HG03097 (cell line): ENCODE measurements at regions not wholly inside any gene's neighbourhood (a gene's known extent, or its start where the extent isn't known, plus 50 kb on each side); places are given as distances from the start of the nearest gene placed in this dataset.
A peak's percentile ranks its signal among the peaks of the same experiment; 100 is the strongest.
"Not testable (repeated sequence)": the region's sequence is repeated elsewhere in the genome, so short reads cannot be mapped to it uniquely, and the experiment has no call there.

ENCODE experiments used
- ATAC-seq: cut with Tn5 transposase; IDR thresholded peaks from one replicate; pipeline ENCODE4 v1.9.1; 2021; ENCODE audit not compliant: unreplicated experiment, low FRiP score

DNA sequence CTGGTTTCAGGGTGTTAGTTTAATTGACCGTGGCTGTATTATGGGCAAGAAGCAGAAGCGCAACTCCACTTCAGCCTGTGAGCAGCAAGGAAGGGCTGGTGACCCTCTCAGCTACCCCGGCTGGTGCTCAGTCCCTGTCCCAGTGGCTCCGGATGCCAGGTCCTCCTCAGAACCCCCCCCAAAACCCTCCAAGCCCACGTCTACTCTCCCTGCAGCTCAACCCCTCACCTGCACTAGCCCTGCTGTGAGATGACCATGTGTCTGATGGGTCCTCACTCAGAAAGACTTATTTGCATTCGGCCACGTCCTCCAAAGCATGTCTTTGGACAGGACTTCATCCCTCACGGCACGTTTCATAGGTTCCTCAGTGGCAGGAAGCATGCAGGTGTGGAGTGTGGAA lies 119.7 kb upstream of the ALKAL2 start:
- no peak for ATAC-seq

DNA sequence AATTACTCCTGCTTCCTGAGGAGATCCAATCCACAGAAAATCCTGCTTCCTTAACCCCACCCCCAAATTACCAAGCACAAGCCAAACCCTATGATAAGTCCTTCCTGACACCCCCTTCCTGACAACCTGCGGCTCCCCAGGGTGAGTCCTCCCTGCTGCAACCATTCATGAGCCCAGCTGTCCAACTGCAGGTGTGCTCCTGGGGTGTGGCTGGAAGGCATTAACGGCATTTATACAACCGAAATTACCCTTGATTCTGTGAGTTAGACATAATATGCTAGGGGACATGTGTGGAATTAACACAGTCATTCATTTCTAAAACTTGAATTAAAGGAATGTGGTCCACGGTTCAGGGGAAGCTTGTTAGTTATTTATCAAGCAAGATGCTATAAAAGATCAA lies 119.0 kb upstream of the ALKAL2 start:
- no peak for ATAC-seq

DNA sequence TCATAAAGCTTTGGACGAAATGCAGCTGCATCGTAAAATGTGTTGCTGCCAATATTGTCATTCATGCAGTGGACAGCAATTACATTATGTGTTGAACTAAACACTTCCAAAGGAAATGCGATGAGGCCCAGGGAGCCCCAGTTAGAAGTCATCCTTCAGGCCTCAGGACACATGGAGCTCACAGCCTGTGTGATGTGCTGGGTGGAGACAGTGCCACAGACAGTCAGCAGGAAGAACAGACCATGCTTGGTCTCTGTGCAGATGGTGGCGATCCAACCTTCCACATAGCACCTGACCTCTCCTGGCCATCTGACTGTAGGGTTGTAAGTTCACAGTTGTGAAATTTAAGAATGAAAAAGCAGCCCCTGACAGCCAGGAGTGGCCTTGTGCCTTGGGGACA lies 118.3 kb upstream of the ALKAL2 start:
- no peak for ATAC-seq

DNA sequence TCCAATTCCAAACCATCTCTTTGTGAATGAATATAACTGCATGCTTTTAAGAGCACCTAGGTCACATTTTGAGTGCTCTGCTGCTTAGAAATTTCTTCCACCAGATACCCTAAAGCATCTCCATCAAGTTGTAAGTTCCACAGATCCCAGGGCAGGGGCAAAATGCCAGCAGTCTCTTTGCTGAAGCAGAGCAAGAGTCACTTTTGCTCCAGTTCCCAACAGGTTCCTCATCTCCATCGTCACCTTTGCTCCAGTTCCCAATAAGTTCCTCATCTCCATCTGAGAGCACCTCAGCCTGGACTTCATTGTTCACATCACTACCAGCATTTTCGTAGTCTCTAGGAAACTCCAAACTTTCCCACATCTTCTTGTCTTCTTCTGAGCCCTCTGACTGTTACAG lies 116.7 kb upstream of the ALKAL2 start:
- no peak for ATAC-seq

DNA sequence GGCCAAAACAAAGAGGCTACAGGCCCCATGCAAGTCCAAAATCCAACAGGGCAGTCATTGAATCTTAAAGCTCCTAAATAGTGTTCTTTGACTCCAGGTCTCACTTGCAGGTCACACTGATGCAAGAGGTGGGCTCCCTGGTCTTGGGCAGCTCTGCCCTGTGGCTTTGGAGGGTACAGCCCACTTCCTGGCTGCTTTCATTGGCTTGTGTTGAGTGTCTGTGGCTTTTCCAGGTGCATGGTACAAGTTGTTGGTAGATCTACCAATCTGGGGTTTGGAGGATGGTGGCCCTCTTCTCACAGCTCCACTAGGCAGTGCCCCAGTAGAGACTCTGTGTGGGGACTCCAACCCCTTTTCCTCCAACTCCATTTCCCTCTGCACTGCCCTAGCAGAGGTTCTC lies 115.8 kb upstream of the ALKAL2 start:
- ATAC-seq, result no peak

DNA sequence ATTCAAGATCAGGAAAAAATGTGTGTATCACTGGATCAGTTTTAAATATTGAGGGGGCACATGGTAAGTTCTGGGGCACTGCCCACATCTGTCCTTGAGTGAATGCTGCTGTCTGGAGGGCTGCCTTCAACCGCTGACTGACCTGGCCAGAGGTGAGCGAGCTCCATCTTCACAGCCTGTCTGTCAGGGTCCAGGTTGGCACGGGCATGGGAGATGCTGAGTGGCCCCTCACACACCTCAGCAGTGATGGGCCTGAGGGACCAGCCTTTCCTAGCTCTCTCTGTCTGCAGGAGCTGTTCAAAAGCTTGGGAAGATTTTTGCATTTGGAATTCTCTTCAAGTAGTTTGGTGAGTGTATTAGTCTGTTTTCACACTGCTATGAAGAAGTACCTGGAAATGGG lies 114.8 kb upstream of the ALKAL2 start:
- no peak for ATAC-seq

DNA sequence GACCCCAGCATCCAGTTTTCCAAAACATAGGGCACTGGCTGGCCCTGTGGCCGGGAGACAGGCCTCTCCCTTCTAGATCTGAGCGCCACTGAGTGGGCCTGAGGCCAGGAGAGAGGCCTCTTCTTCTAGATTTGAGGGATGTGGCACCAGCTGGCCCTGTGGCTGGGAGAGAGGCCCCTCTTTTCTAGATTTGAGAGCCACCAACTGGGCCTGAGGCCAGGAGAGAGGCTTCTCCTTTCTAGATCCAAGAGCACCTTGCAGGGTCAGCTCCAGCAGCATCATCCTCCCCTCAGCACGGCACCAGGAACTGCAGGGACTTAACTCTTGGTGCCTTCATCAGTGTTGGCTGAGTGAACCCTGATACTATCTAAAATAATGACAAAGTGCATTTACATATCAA lies 114.3 kb upstream of the ALKAL2 start:
- no peak for ATAC-seq

DNA sequence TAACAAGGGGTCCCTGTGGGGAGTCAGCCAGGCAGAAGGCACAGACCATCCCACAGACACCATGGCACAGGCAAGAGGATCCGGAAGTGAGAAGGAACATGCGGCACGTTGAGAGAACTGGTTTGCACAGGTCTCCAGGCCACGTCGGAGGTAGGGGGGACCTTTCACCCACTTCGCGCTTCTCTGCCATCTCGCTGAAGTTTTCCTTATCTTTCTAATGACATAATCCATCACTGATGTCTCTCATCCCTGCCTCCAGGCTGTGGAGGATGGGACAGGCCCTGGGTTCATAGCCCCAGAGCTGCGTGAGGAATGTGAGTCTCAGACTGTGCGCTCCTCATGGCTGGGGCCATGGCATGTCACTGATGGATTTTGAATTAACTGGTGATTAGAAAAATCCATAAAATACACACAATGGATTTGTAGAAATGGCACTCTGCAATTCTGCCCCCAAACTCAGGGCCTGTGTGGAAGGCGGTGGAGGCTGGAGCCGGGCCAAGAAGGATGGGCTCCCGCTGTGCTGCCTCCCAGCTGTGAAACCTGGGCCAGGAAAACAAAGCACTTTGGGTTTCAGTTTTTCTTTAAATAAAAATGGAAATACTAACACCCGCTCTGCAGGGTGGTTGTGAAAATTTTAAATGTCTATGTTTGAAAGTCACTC lies 113.3 kb upstream of the ALKAL2 start:
- ATAC-seq, result no peak

DNA sequence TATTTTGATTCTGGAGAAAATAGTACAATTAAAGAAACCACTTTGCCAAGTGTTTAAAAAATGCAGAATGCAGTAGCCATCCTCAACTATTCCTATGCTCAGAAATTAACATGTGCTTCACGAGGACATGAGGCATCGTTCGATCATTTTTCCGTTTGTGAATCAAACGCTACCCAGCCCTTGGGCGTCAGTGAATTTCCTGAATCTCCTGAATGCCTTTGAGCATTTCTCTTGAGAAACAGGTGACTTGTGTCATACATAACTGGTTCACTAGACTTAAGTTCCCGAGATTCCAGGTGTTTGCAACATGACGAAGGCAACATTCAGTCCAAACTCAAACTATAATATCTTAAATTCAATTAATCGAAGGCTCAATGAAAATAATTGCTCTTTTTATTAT lies 110.0 kb upstream of the ALKAL2 start:
- no peak for ATAC-seq

DNA sequence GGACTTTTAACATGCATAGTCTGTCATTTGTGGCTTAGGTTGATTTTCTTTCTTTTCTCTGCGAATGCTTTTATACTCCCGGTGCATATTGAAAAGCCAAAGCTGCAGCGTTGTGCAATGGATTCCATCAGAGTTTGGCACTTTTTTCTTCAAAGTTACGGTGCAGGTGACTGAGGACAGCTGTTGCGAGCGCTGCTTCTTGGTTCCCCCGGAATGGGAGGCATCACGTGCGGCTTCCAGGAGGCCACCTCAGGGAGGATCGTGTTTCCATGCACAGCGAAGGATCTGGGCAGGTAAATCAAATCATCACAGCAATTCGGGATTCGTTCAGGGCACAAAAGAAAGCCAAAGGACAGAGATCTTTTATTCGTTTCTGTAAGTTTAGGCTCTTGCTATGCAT lies 109.6 kb upstream of the ALKAL2 start:
- no peak for ATAC-seq

DNA sequence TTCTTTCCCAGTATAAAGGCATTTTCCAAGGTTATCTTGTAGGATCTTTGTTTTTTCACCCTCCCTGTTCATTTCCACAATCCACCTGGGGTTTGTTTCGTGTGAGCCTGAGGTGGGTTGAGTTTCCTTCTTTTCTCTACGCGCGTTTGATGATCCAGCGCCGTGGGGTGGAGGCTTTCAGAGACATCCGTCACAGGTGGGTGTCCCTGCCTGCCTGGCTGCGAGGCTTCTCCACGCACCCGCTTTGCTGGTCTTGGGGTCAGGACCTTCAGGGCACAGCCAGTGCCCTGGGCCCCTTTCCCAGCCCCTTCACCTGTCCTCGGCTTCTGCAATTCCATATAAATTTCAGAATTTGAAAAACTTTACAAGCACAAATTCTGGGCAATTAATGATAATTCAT lies 109.0 kb upstream of the ALKAL2 start:
- ATAC-seq, result no peak

DNA sequence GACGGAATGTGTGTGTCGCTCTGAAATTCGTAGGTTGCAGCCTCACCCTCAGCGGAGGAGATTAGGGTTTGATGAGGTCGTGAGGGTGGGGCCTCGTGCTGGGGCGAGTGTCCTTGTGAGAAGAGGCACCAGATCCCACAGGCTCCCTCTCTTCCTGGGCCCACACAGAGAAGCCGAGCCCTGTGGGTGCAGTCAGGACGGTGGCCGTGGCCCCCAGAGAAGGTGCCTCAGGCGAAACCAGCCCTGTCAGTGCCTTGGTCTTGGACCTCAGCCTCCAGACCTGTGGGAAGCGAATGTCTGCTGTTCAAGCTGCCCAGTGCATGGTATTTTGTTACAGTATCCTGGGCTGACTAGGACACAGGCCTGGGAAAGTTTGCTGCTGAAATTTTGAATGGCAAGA lies 108.0 kb upstream of the ALKAL2 start:
- ATAC-seq, result no peak

DNA sequence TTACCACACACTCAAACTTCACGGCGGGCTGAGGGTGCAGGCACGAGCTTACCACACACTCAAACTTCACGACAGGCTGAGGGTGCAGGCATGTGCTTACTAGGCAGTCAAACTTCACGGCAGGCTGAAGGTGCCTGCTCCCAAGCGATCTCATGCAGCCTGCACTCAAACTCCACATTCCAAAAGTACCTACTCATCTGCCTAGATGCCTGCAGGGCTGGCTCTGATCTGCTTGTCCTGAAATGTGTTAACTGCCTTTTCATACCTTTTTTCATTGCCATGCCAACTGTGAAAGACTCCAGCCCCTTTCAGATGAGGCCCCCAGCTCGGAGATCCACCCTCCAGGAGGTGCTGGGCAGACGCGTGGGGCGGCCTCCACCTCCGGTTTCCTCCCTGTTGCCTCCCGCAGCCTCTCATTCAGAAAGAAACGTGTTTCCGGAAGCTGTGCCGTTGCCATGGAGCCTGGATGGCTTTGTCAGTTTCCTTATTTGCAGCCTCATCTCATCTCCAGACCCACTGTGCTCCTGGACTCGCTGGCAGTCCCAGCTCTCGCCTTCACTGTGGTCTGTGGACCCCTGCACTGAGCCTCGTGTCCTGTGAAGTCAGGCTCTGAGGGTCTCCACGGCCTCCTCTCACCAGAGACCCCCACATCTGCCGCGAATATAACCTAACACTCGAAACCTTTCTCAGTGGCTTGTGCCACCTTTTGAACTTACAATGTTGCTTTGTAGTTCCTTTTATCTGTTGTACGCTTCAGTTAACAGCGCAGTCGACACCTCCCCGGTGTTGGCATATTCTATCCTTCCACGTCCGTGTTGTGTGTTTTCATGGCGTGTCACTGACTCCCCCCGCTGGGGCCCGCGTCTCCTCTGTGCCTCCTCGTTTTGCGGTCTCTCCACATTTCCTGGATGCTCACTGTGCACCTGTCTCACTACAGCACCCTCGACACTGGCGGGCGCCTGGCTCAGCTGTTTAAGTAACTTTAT lies 106.1 kb upstream of the ALKAL2 start:
- ATAC-seq, result peak; percentile 68

DNA sequence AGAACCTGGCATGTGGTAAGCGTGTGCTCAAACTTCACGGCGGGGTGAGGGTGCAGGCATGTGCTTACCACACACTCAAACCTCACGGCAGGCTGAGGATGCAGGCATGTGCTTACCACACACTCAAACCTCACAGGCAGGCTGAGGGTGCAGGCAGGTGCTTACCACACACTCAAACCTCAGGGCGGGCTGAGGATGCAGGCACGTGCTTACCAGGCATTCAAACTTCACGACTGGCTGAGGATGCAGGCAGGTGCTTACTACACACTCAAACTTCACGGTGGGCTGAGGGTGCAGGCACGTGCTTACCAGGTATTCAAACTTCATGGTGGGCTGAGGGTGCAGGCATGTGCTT lies 105.0 kb upstream of the ALKAL2 start:
- no peak for ATAC-seq

DNA sequence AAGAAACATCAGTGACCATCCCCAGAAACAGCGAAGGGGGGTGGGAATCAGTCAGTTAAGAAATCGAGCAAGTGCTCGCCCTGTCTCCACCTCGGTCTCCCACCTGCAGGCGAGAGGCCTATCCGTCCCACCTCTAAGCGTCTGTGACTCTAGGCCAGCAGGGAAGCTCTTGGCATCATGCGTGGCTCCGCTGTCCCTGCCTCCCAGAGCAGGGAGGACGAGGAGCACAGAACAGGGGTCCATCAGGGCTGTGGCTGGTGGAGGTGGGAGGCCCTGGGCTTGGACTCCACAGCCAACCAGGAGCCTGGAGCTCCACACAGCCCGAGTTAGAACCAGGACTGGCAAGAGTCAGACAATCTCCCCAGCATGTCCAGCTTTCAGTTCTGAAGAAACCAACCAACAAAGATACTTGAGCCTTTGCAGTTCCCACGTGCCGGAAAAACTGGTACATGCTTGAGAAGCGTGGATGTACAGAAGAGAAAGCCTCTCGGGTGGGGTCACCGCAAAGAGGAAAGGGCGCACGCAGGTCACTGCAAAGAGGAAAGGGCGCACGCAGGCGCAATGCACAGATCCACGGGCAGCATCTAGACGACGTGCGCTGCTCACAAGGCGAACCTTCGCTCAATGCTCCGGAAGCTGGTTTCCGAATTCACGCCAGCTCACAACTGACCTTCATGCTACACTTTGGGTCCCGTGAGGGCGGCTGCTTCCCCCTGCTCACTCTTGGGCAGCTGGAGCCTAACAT lies 104.5 kb upstream of the ALKAL2 start:
- no peak for ATAC-seq

DNA sequence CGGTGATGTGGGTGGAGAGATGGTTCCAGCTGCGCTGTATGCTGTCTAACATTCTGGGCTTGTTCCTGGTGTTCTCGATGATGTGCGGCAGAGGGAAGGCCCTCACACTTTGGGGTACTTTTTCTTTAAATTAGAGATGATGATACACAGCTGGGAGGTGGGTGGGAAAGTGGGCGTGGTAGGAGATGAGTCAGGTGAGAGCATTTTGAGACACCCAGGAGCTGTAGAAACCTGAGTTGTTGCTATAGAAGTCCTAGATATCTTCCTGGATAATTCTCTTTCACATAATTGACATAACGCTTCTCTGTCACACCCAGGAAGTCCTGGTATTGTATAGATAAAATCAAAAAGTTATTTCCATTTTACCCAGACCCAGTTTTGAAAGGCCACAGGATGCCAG lies 103.8 kb upstream of the ALKAL2 start:
- no peak for ATAC-seq

DNA sequence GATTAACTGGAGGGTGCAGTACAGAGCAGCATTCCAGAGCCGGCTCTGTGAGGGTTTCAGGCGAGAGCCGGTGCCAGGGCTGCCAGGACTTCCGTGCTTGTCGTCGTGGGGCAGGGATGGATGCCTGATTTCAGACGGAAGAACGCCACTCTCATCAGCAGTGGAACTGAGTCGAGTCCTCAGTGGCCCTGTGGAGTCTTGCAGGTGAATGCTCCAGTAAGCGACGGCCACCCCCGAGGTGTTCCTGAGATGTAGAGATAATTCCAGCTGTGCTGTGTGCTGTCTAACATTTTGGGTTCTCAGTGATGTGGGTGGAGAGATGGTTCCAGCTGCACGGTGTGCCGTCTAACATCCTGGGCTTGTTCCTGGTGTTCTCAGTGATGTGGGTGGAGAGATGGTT lies 103.1 kb upstream of the ALKAL2 start:
- ATAC-seq, result no peak

DNA sequence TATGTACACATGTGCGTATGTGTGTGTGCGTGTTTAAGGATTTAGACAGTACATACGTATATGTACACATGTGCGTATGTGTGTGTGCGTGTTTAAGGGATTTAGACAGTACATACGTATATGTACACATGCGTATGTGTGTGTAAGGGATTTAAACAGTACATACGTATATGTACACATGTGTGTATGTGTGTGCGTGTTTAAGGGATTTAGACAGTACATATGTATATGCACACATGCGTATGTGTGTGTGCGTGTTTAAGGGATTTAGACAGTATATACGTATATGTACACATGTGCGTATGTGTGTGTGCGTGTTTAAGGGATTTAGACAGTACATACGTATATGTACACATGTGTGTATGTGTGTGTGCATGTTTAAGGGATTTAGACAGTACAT lies 102.1 kb upstream of the ALKAL2 start:
- ATAC-seq, result not testable (repeated sequence)

DNA sequence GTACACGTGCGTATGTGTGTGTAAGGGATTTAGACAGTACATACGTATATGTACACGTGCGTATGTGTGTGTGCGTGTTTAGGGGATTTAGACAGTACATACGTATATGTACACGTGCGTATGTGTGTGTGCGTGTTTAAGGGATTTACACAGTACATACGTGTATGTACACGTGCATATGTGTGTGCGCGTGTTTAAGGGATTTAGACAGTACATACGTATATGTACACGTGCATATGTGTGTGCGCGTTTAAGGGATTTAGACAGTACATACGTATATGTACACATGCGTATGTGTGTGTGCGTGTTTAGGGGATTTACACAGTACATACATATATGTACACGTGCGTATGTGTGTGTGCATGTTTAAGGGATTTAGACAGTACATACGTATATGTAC lies 100.9 kb upstream of the ALKAL2 start:
- ATAC-seq, result not testable (repeated sequence)

DNA sequence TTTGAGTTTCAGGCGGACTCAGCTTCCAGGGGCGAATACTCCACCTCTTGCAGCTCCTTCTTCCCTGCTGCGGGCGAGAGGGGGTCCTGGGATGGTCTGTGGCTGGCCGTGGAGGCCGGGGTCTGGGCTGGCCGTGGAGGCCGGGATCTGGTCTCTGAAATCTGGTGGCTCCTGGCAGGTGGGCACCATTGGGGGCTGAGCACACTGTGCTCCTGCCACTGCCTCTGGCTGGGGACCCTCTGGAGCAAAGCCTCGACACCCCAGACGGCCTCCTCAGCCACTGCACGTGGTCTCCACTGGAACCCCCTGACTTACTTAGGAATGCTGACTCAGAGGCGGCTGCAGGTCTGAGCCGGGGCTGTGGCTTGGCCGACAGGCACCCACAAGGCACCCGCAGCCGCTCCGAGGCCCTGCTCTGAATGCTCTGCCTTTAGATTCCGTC lies 100.1 kb upstream of the ALKAL2 start:
- no peak for ATAC-seq

DNA sequence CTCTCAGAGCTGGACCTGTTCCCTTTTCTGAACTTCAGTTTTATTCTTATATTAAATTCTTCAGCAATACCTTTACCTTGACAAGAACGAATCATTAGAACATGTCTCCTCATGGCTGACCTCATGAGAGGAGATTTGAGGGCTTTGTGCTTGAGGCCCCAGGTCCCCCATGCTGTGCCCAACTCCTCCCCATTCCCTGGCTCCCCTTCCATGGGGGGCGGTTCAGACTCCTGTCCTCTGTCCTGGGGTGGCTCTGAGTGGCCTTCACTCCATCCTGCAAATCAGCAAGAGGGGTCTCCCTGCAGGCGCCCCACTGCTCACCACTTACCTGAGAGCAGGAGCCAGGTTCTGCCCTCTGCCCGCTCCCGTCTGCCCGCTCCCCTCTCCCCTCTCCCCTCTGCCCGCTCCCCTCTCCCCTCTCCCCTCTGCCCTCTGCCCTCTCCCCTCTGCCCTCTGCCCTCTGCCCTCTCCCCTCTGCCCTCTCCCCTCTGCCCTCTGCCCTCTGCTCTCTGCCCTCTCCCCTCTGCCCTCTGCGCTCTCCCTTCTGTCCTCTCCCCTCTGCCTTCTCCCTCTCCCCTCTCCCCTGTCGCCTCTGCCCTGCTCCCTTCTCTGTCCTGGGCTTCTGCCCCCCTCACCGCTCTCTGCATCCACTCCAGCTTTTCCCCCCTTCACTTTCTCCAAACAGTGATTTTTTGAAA lies 98.7 kb upstream of the ALKAL2 start:
- no peak for ATAC-seq
